ENCODE measurements at regions not wholly inside any gene's neighbourhood (a gene's known extent, or its start where the extent isn't known, plus 50 kb on each side); places are given as distances from the start of the nearest gene placed in this dataset.

GRCh38 chrX:69307756-69308155 is 142.5 kb upstream of the PJA1 start:
- no peak for TF ChIP-seq CTCF (conservative IDR thresholded peaks at IDR 0.05; ENCODE audit: low read depth, low read length)
- no peak overlapping the region for H3K4me3 ChIP-seq (ENCODE audit: low read depth, low read length)
- DNase-seq (ENCODE audit: low read depth), result no peak

DNA sequence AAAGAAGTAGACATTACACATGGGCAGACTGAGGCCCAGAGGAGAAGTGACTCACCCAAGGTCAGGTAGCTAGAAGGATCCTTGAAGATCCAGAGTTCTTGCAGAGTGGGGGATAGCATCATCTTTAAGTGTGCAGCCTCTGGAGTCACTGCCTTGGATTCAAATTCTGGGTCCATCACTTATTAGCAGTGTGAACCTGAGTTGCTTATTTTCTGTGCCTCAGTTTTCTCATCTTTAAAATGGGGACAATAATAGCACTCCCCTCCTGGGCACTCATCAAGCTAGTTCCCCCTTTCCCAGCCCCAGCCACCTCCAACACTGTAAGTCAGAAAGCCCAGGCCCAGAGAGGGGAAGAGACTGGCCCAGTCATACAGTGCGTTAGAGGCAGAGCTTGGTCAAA is 141.8 kb upstream of the PJA1 start:
- no peak overlapping the region for H3K4me3 ChIP-seq (ENCODE audit: low read depth, low read length)
- DNase-seq (ENCODE audit: low read depth), result no peak
- TF ChIP-seq CTCF (conservative IDR thresholded peaks at IDR 0.05; ENCODE audit: low read depth, low read length), result no peak

DNA sequence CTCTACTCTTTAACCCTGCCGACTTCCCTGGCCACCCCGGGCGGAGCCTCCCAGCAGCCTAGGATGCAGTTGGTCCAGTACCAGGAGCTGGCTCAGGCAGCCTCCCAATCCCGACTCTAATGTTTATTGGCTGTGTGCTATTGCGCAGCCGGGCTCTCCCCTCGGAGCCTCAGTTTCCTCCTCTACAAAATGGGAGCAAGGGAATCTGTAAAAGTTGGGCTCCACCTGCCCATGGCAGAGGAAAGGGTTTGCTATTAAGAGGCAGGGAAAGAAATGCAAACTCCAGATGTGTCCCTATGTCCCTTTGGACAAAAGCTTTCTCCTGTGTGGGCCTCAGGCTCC is 140.8 kb upstream of the PJA1 start:
- H3K4me3 ChIP-seq (ENCODE audit: low read depth, low read length), result no peak overlapping the region
- no peak for TF ChIP-seq CTCF (conservative IDR thresholded peaks at IDR 0.05; ENCODE audit: low read depth, low read length)
- no peak for DNase-seq (ENCODE audit: low read depth)

DNA sequence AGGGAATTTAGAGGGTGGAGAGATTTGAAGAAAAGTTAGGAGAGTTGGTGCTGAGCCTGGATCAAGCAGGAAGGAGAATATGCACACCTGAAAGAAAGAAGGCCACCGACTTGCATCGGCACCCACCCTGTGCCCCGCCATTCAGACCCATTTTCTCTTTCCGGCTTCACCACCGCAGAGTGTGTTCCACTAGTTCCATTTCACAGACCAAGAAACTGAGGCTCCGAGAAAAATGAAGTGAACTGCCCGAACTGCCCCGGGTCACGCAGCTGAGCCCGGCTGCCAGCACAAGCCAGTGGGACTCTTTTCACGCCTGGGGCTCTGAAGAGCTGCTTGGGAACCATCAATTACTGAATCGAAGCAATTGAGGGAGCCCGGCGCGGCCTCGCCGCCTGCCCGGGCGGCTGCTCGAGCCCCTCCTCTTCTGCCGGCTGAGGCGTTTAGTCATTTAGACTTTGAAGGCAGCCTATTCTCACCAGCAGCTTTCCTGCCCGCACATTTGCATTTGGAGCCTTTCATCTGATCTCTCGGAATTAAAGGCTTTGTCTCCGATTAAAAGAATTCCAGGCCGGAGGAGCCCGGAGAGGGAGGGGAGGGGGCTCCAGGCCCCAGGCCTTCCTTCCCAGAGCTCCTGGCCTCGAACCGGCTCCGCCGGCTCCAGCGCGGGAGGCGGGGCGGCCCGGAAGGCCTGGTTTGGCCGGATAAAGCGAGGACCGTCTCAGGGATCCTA is 140.2 kb upstream of the PJA1 start:
- H3K4me3 ChIP-seq (ENCODE audit: low read depth, low read length), result no peak overlapping the region
- TF ChIP-seq CTCF (conservative IDR thresholded peaks at IDR 0.05; ENCODE audit: low read depth, low read length), result no peak
- no peak for DNase-seq (ENCODE audit: low read depth)

DNA sequence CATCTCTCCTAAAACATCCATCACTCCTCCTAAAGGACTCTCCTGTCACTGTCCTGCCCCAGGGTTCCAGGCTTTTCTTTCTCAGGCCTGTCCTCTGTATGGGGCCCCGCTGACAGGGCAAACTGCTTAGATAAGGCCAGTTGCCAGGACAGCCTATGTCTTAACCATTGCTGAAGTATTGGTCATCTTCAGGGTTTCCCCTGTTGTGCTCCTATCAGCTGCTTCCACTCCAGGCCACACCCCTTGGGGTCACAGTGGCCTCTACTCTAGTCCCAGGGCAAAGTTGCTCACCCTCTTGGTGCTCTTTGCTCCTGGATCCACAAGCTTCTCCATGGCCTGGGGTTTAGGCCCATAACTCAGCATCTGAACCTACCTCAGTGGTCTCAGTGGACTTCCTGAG is 138.0 kb upstream of the PJA1 start:
- TF ChIP-seq CTCF (conservative IDR thresholded peaks at IDR 0.05; ENCODE audit: low read depth, low read length), result no peak
- no peak for DNase-seq (ENCODE audit: low read depth)
- no peak overlapping the region for H3K4me3 ChIP-seq (ENCODE audit: low read depth, low read length)

DNA sequence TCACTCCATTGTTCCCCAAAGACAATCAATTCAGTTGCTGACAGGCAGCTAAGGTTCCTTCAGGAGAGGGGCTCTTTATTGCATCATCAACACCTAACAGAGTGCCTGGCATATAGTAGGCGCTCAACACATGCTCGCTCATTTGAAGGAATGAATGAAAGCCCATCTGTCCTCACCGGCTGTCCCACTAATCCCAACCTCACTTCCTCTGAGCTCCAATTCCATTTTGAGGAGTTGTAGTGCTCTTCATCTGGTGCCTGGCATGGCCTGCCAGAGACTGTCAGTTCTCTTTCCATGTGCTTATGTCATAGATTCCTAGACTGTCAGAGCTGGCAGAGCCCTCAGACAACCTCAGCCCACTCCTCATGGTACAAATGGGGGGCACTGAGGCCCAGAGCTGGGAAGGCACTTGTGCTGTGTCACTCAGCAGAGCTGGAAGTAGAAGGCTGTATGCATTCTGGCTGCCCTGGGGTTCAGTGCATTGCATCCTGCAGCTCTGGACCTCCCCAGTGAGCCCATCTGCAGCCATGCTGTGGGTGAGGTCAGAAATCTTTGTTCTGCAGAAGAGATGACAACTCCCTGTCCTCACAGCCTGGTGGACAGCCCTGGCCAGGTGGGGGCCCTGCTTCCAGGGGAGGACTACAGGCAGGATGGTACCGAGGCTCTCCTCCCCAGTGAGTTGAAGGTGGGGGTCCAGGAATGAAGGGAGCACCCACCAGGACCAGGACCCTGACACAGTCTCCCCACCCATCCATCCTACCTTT is 134.9 kb upstream of the PJA1 start:
- DNase-seq (ENCODE audit: low read depth), result no peak
- no peak overlapping the region for H3K4me3 ChIP-seq (ENCODE audit: low read depth, low read length)
- TF ChIP-seq CTCF (conservative IDR thresholded peaks at IDR 0.05; ENCODE audit: low read depth, low read length), result no peak

- no peak overlapping the region for H3K4me3 ChIP-seq (ENCODE audit: low read depth, low read length)
- DNase-seq (ENCODE audit: low read depth), result no peak
- no peak for TF ChIP-seq CTCF (conservative IDR thresholded peaks at IDR 0.05; ENCODE audit: low read depth, low read length)
These were observed 134.0 kb upstream of the PJA1 start for GRCh38 chrX:69299285-69299684.
